Activated CD8-positive, alpha-beta memory T cell treated with anti-CD3 and anti-CD28 coated beads for 4 hours (primary cell): ENCODE measurements at regions not wholly inside any gene's neighbourhood (a gene's known extent, or its start where the extent isn't known, plus 50 kb on each side); places are given as distances from the start of the nearest gene placed in this dataset.
A peak's percentile ranks its signal among the peaks of the same experiment; 100 is the strongest.

Source experiments
- DNase-seq, 2 donors: peaks; one replicate each; pipeline ENCODE4 v3.0.0-alpha.2; 2020; ENCODE audit warnings: low read depth in 2 of 2

DNA sequence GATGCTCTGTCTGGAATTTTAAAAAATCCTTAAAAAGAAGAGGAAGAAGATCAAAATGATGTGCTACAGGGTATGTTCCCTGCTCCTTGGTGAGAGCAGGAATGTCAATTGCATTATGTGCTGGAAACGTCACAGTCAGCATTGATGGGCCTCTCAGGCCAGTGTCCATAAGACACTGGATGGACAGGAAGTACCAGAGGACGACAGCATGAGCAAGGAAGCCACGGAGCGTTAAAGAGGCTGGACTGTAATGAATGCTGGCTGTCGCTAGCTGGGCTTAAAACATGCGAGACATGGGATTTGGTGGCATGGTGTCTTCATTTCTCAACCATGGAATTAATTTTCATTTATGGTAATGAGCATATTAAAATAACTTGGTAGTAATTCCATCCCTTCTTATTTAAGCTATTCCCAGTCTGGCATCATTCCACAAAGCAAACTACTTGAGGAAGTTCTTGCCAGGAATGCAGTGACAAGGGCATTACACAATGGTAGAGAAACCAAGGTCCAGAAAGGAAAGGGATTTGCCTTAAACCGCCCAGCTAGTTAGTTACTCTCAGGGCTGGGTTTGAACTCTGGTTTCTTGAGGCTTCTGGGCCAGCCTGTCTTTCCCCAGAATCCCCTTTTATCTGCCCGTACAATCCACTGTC is 166.6 kb upstream of the SOX4 start:
- no peak for DNase-seq

DNA sequence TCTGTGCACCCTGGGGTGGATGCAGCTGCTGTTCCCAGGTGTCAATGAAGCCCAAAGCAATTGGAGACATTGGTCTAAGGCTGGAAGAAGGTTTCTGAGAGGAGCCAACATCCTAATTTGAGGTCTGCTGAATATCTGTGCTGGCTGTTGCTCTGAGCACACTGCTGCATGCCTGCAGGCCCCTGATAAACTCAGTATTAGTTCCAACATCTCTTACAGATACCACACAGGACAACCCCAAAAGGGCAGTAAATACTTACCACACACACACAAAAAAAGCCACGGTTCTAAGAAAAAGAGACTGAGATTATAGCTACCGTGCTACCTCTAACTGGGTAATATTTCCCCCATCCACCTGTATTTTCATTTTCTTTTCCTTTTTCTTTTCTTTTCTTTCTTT is 164.3 kb upstream of the SOX4 start:
- no peak for DNase-seq

DNA sequence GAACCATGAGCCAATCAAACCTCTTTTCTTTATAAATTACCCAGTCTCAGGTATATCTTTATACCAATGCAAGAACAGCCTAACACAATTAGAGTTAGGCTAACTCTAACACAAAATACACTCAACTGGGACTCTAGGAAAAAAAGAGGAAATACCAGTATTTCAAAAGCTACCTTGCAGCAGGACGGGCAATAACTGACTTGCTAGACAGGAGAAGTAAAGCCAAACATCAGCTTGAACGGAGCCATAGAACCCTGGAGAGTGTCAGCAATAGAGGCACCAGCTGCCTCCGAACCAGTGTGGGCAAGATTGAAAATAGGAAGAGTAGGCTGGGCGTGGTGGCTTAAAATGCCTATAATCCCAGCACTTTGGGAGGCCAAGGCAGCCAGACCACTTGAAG is 162.0 kb upstream of the SOX4 start:
- no peak for DNase-seq

DNA sequence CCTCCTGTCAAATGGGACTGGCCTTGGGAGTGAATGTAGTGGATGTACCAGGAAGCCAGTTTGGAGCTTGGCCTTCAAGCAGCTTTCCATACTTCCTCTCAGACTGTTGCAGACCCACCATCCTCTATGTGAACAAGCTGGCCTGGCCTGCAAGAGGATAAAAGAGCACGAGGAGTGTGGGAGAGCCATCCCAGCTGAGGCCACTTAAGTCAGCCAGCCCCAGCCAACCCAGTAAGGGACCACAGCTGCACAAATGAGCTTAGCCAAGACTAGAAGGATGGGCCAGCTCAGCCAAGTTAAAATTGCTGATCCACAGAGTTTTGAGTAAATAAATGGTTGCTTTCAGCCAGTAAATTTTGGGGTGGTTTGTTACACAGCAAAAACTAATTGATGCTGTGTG is 156.9 kb upstream of the SOX4 start:
- DNase-seq = no peak

DNA sequence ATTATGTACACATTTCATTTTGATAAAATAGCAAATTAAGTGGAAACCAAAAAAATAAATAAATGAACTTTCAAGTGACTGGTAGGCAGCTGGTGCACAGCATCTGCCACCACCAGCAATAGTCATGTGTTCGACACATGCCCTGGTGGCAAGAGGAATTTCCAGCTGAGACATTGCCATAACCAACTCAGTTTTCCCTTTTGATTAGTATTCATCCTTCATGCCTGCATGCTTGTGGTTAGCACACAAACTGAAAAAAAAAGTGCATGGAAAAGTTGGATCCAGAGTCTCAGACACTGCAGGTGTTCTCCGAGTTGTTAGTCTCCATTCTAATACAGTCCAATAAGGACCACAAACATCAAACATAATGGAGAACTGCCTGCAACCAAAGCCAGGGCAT is 156.0 kb upstream of the SOX4 start:
- no peak for DNase-seq

DNA sequence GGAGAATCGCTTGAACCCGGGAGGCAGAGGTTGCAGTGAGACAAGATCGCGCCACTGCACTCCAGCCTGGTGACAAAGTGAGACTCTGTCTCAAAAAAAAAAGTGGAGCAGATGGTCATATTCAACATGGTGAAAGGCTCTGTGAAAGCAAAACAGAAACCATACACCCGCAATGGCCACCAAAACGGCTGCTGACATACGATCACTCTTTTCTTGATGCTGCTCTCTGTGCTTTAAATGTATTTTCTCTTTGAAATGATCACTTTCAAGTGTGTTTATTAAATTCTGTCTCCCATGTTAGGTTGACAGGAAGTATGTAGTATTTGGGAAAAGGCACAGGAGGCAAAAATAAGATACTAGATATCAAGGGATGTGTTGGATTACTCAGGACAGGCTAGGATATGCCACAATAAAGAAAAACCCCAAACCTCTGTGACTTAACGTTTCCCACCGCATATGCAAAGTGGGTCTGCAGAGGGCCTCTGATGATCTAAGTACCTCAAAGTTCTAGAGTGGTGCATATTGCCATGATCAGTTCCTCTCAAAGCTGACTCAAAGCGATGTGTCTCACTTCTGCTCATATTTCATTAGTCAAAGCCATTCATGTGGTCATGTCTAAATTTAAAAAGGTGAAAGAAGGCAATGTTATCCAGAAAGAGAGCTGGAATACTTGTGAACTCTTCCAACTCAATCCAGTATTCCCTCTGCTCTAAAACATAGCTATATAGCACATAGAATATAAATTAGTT is 155.1 kb upstream of the SOX4 start:
- DNase-seq = peak in 1 of 2 donors; percentile 1

DNA sequence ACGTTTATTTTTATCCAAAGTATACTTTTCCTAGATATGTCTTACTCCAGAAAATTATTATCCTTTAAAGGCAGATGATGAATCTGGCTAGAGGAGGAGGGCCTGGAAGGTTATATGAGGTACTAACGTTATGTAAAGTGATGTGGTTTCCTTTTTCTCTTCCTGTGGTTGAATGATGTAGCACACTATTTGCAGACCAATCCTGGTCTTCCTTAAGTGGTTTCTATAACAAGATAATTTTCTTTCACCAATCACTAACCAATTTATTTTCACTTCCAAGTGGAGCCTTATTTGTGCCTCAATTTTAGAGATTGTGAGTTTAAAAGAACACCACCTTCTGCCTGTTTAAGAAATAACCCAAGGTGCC is 154.6 kb upstream of the SOX4 start:
- DNase-seq = no peak

DNA sequence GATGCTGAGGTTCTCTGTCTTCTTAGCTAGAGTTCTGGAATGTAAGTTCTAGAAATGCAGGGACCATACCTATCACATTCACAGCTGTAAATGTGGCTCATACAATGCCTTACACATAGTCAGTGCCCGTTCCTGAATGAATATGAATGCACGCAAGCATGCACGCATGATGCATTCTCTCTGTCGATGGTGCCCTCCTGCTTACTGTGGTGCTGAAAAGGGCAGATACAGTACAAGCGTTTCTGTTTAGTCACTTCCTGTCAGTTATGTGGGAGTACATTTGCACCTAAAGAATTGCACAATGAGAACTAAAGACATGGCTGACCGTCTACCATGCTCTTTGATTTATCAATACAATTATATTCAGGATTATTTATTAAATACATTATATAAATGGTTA is 152.2 kb upstream of the SOX4 start:
- no peak for DNase-seq

DNA sequence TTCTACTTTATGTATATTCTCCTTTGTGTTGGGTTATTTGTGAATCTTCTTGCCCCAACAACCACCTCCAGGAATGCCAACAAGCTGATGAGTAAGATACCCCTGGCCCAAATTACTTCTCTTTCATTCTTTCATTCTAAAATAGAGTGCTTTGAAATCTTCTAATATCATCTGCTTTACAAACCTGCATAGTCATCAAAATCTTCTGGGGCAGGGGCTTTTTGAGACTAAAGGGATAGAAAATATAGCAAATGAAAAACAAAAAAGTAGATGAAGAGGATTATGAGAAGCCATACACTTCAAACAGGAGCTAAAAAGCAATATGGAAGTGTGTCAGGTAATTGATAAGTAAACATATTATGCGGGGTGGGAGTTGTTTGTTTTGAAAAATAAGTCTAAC is 150.7 kb upstream of the SOX4 start:
- no peak for DNase-seq

DNA sequence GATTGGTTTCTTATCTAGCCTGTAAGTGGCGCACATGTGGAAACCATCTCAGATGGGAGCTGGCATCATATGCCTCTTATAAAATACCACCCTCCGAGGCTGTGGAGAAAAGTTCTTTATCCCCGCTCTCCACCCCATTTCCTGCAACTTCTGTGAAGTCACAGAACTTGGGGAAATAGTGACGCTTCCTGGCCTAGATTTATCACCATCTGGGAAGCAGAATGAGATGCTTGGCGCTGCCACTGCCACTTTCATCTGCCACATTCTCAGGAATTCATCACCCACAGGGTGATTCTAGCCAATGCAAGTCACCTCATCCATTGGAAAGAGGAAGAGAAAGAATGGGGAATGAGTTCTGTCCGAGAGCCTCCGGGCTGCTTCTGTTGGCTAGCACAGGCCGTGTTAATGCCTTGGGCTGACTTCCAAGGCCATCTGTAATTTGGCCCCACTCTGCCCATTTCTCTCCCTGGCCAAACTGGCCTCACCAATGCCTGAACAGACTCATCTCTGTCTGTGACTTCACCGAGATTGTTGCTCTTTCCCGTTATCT is 148.8 kb upstream of the SOX4 start:
- no peak for DNase-seq

DNA sequence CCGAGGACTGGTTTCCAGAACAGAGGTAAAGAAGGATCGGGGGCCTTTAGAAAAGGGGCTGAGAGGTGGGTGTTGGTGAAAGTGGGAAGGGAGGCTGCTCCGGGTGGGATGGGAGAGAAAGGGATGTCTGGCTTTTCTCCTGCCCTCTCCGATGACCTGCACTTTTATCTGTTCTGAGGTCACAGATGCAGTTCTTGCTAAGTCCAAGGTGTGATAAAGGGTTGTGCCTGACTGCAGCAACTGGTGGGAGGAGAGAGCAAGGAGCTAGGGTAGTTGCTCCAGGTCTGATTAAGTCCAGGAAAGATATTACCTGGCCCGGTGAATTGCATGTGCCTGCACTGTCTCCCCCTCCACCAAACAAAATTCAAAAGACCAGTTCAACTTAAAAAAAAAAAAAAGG is 145.6 kb upstream of the SOX4 start:
- no peak for DNase-seq

DNA sequence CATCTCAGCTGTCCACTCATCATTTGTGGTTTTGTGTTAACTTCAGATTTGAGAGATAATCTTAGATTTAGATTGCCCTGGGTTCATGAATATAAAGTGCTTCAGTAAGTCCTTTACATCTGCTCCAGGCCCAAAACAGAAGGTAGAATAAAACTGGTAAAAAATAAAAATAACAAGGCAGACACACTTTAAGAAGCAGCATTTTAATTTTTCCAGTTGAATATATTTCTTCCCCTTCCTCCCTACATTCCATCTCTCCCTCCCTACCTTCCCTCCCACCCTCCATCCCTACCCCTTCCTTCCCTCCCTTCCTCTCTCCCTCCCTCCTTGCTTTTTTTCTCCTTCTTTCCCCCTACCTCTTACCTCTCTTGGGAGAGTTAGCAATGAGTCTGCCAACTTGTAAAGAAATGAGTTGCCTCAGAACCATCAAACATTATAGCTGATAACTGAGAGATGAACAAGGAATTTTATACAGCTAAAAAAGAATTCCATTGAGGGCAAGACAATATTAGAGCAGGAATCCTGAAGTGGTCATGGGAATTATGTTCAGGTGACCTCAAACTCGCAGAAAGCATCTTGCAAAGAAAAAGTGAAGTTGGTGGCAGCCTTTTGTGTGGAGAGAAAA is 145.0 kb upstream of the SOX4 start:
- no peak for DNase-seq

DNA sequence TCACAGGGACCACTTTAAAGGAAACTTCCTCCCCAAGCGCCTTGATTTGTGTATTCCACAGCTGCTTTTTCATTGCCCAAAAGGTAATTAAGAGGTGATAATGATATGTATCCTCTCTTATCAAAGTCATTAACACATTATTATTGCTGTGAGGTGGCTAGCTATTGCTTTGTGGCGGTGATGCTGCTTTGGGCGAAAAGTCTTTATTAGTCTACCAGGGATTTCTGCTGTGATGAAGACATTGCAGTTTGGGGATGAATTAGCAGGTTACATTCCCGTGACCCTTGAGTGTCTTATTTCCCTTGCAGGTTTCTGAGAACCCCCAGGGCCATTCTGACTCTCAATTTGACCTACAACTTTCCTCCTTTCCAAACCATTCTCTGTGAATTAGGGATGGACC is 143.4 kb upstream of the SOX4 start:
- no peak for DNase-seq

DNA sequence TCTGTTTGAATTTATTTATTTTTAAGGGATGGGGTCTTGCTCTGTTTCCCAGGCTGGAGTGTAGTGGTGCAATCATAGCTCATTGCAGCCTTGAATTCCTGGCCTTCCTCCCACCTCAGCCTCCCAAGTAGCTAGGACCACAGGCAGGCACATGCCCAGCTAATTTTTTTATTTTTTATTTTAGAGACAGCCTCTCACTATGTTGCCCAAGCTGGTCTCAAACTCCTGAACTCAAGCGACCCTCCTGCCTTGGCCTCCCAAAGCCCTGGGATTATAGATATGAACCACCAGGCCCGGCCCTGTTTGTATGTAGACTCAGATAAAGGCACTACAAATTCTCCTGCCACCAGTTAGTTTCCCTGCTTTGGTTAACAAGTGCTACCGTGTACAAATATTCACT is 142.9 kb upstream of the SOX4 start:
- DNase-seq = no peak

DNA sequence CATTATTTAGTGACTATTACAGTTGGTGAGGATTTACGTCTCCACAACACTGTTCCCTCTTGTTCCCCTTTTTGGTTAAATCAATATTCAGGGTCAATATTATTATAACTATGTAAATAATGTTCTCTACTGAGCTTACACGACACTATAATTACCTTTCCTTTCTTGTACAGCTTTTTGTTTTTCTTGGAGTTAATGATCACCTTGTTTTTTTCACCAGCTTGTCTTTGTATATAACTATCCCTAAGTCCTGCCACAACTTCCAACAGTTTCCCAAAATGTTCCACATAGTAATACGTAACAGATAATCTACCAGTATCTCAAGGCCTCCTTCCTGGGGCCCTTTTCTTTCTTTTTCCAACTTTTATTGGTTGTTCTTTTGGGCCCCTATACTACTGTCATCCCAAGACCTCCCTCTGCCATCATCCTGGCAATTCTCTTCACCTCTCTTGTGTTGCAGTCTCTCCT is 142.0 kb upstream of the SOX4 start:
- no peak for DNase-seq

DNA sequence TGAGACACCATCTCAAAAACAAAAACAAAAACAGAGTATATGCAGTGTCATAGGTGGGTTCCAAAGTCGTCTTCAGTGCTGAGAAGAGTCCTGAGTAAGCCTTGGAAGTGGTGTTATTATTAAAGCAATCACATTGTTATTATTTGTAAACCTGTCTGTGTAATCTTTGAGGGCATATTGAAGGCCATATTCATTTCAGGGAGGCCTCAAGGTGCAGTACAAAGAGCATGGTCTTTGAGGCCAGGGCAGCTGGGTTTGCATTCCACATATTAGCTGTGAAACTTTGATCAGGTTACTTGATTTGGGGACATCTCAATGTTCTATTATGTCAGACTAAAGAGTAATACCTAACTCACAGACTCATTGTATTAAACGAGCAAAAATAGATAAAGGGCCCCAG is 139.3 kb upstream of the SOX4 start:
- DNase-seq = no peak

DNA sequence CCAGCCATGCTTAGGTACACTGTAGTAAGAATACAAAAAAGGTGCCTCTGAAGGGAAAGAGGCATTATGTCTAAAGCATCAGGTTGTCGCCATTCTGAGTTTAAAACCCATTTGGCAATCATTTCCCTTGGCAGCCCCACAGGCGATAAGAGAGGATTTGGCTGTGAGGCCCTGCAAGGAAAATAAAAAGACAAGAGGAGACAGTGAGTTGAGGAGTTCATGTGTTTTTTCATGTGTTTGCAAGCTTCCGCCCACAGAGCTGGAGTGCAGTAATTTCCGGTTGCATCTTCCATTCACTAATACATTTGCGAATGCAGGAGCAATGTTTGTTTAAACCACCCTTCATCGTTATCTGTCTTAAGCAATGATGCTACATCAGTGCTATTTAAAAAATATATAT is 138.5 kb upstream of the SOX4 start:
- DNase-seq = no peak

DNA sequence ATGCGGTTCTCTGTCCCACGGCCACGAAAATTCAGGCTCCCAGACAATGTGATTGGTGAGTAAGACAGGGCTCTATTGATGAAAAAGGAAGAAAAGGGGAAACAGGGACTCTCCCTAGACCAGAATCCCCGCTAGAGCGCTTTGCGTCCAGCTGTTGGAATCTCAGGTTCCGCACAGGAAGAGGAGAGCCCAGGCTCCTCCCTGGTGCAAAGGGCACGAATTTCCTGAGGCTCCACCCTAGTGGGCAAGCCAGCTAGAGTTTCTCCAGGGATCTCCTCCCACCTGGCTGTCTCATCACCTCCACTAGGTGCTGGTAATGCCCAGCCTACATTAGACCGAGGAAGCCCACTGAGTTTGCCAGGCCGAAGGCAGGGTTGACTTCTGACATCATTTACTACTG is 135.9 kb upstream of the SOX4 start:
- DNase-seq = no peak

DNA sequence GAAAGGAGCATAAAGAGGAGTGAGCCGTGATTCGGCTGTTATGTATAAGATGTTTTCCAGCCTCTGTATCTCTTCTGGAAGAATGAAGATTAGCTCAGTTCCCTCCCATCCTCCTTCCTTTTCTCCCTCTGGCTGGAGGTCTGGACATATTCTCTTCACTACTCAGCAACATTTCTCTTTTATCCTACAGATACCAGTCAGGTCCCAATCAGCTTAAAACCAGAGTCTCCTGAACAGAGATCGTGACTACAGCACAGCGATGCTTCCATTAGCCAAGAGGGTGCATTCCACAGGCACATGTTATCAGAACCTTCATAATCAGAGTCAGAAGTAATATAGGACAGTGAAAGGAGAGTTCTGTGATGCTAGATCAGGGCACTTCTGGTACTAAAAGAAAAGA is 133.9 kb upstream of the SOX4 start:
- DNase-seq = no peak

DNA sequence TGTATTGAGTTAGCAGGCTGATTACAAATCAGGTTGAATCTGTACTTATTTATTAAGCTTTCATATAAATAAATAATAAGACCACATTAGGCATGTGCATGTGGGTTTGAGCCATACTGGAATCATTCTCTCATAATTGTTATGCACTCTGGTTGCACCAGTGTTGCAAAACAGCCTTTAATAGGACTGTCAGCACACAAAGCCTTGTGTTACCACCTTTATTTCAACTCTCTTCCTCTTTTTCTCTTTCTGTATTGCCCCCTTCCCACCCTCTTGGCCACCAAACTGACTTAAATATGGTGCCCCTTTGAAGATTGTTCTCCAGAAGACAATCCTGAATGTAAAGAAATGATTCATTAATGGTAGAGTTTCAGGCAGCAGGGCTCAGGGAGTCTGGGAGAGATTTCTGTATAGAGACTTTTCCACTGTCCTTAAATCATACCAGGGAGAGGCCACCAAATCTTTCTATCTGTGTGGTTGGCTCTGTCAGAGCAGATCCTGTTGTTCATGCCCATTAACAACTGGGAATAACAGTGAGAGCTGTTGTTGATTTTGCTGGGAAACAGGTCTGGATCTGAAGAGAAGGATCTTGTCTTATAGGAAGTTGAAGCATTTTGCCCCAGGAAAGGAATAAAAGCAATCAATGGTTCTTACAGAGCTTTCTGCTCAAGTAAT is 131.6 kb upstream of the SOX4 start:
- no peak for DNase-seq

DNA sequence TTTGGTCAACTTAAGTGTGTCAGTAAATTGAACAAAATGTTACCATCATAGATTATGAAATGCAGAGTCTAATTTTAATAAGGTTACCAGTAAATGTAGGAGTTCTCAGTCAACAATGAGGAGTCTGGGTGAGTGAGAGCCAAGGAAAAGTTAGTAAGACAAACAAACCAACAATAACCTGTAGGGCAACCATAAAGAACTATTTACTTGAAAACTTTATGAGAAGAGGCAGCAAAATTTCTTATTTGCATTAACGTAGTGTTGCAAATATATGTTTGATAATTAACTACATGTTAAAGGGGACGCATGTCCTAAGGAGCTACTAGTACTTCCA is 131.1 kb upstream of the SOX4 start:
- DNase-seq = no peak

DNA sequence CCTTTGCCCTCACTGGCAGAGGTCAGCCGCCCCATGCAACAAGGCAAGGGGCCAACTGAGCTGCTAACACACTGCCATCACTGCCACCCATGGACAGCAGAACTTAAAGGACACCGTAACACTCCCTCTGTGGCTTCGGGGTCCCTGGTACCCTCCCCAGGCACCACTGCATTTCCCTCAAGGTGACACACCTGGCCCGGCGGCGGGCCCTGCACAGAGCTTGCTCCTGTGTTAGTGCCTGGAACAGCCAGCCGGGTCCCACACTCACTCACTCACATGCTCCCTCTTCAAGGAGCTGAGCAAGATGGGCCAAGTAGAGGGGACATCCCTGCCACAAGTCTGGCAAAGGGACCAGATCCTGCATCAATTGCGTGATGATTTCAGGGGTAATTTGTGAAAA is 126.5 kb upstream of the SOX4 start:
- DNase-seq = no peak

DNA sequence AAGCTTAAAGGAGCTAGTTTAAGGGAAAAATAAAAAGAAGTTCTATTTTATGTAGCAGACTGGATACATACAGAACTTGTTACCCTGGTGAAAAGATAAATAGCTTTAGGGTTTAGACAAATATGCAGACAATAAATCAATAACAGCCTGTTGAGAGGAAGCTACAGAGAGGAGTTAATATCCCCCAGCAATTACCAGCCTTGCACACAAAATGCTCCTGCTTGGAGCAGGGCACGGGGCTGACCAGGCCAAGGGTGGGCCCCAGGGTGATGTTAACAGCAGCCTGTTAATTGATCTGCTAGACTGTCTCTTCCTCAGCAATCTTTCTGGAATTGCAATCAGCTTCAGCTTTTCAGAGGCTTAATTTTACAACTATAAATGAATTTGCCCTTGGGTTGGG is 125.1 kb upstream of the SOX4 start:
- DNase-seq = no peak
